Mesenchymal stem cell (in vitro differentiated cells and primary cell): ENCODE measurements at regions not wholly inside any gene's neighbourhood (a gene's known extent, or its start where the extent isn't known, plus 50 kb on each side); places are given as distances from the start of the nearest gene placed in this dataset.

Source experiments
- DNase-seq: peaks from one replicate; pipeline ENCODE4 v3.0.0-alpha.2; 2013
- H2AFZ ChIP-seq: one replicate; pipeline ENCODE4 v1.6.1; 2013; ENCODE audit warnings: low read depth, mild to moderate bottlenecking, control low read depth, inconsistent platforms, low read length, moderate library complexity
- H2AK5ac ChIP-seq: 2 replicates; pipeline ENCODE4 v1.6.1; 2013; ENCODE audit warnings: low read length, moderate library complexity, mild to moderate bottlenecking, inconsistent platforms; ENCODE audit not compliant: severe bottlenecking
- H2BK120ac ChIP-seq: one replicate; pipeline ENCODE4 v1.6.1; 2013; ENCODE audit warnings: low read depth, mild to moderate bottlenecking, inconsistent platforms, low read length, moderate library complexity
- H2BK12ac ChIP-seq, 2 experiments: one replicate each; pipeline ENCODE4 v1.6.1; 2013; ENCODE audit warnings: inconsistent platforms in 2 of 2, low read length in 2 of 2, mild to moderate bottlenecking in 2 of 2, moderate library complexity in 2 of 2, control low read depth in 1 of 2
- H2BK15ac ChIP-seq: one replicate; pipeline ENCODE4 v1.6.1; 2013; ENCODE audit warnings: mild to moderate bottlenecking, low read depth, inconsistent platforms; ENCODE audit not compliant: poor library complexity, severe bottlenecking
- H2BK5ac ChIP-seq: 2 replicates; pipeline ENCODE4 v1.6.1; 2013; ENCODE audit warnings: low read depth, mild to moderate bottlenecking, low read length, control low read depth, inconsistent platforms; ENCODE audit not compliant: poor library complexity, severe bottlenecking
- H3K14ac ChIP-seq, 2 experiments: one replicate each; pipeline ENCODE4 v1.6.1; 2013; ENCODE audit warnings: inconsistent platforms in 2 of 2, low read length in 2 of 2, control low read depth in 1 of 2, mild to moderate bottlenecking in 1 of 2, moderate library complexity in 1 of 2
- H3K18ac ChIP-seq, 2 experiments: one replicate each; pipeline ENCODE4 v1.6.1; 2013; ENCODE audit warnings: inconsistent platforms in 2 of 2, low read length in 2 of 2, control low read depth in 1 of 2, low read depth in 1 of 2, mild to moderate bottlenecking in 1 of 2
- H3K23ac ChIP-seq, 2 experiments: one replicate each; pipeline ENCODE4 v1.6.1; 2013; ENCODE audit warnings: inconsistent platforms in 2 of 2, low read length in 2 of 2, mild to moderate bottlenecking in 2 of 2, moderate library complexity in 2 of 2, control low read depth in 1 of 2
- H3K27ac ChIP-seq: 2 replicates; pipeline ENCODE4 v1.5.1; 2013; ENCODE audit warnings: mild to moderate bottlenecking, moderate library complexity, low read length, control low read depth, inconsistent platforms; ENCODE audit not compliant: poor library complexity, severe bottlenecking
- H3K27me3 ChIP-seq, 2 experiments: 2 replicates each; pipeline versions ENCODE4 v1.6.1 to v1.7.0; 2013; ENCODE audit warnings: low read length in 2 of 2, mild to moderate bottlenecking in 2 of 2, moderate library complexity in 2 of 2, control low read depth in 1 of 2, inconsistent platforms in 1 of 2; ENCODE audit not compliant: control insufficient read depth in 1 of 2, insufficient read depth in 1 of 2
- H3K36me3 ChIP-seq, 2 experiments: 2 replicates each; pipeline versions ENCODE4 v1.6.1 to v1.7.0; 2013; ENCODE audit warnings: low read length in 2 of 2, control low read depth in 1 of 2, inconsistent platforms in 1 of 2, low read depth in 1 of 2, mild to moderate bottlenecking in 1 of 2; ENCODE audit not compliant: insufficient read depth in 2 of 2, control insufficient read depth in 1 of 2
- H3K4ac ChIP-seq, 2 experiments: one replicate each; pipeline ENCODE4 v1.6.1; 2013; ENCODE audit warnings: inconsistent platforms in 2 of 2, low read length in 2 of 2, mild to moderate bottlenecking in 2 of 2, moderate library complexity in 2 of 2, control low read depth in 1 of 2, low read depth in 1 of 2
- H3K4me1 ChIP-seq: 2 replicates; pipeline ENCODE4 v1.6.1; 2013; ENCODE audit warnings: low read depth, low read length, control low read depth; ENCODE audit not compliant: control insufficient read depth, insufficient read depth
- H3K4me2 ChIP-seq: 2 replicates; pipeline ENCODE4 v1.6.1; 2013; ENCODE audit warnings: low read length, mild to moderate bottlenecking, inconsistent platforms; ENCODE audit not compliant: poor library complexity, severe bottlenecking
- H3K4me3 ChIP-seq, 2 experiments: 2 replicates each; pipeline versions ENCODE4 v1.5.1 to v1.7.0; 2013; ENCODE audit warnings: low read length in 2 of 2, mild to moderate bottlenecking in 2 of 2, control low read depth in 1 of 2, low read depth in 1 of 2; ENCODE audit not compliant: insufficient read depth in 1 of 2
- H3K79me1 ChIP-seq: replicated peaks from 2 replicates; pipeline ENCODE4 v1.6.1; 2013; ENCODE audit warnings: mild to moderate bottlenecking, control low read depth, low read length, inconsistent platforms; ENCODE audit not compliant: poor library complexity, severe bottlenecking
- H3K9ac ChIP-seq: 2 replicates; pipeline ENCODE4 v1.7.0; 2013; ENCODE audit warnings: mild to moderate bottlenecking, low read length, moderate library complexity
- H3K9me3 ChIP-seq: 2 replicates; pipeline ENCODE4 v1.7.0; 2013; ENCODE audit warnings: mild to moderate bottlenecking, low read length; ENCODE audit not compliant: control insufficient read depth
- H4K8ac ChIP-seq: one replicate; pipeline ENCODE4 v1.6.1; 2013; ENCODE audit warnings: inconsistent platforms, mild to moderate bottlenecking, low read length, moderate library complexity
- H4K91ac ChIP-seq: one replicate; pipeline ENCODE4 v1.6.1; 2013; ENCODE audit warnings: mild to moderate bottlenecking, low read length, inconsistent platforms
- WGBS: methylation state at CpG from one replicate; pipeline ENCODE4 v1.1.7; 2013; ENCODE audit warnings: mixed read lengths; 5-methylcytosine and 5-hydroxymethylcytosine counted together

GRCh38 chr4:12495211-12495610 lies 988.9 kb downstream of the RAB28 start:
- Histone ChIP-seq H3K4me2 (no peak overlapping the region), H3K27me3 (no peaks in the 10 kb centered on the region), H4K8ac (no peak overlapping the region), H3K14ac (no peak overlapping the region), H2AK5ac (no peak overlapping the region), H3K79me1 (no peaks in the 10 kb centered on the region), H2BK120ac (no peak overlapping the region), H3K9me3 (peaks cover 16% of the 10 kb centered on the region), H3K9ac (no peak overlapping the region), H3K4ac (no peak overlapping the region), H2BK12ac (no peak overlapping the region), H4K91ac (no peak overlapping the region), H2AFZ (no peak overlapping the region), H2BK15ac (no peak overlapping the region), H3K4me3 (no peak overlapping the region), H3K23ac (no peak overlapping the region), H3K36me3 (no peaks in the 10 kb centered on the region), H3K27ac (no peak overlapping the region), H2BK5ac (no peak overlapping the region), H3K4me1 (no peaks in the 10 kb centered on the region), H3K18ac (no peak overlapping the region)
- DNase-seq = no peak

GRCh38 chr4:12492730-12493393 lies 991.3 kb downstream of the RAB28 start:
- no peak overlapping the region for H3K4me3 ChIP-seq
- H4K91ac ChIP-seq = no peak overlapping the region
- H2BK5ac ChIP-seq = no peak overlapping the region
- no peak overlapping the region for H3K4ac ChIP-seq
- no peak overlapping the region for H3K23ac ChIP-seq
- H3K14ac ChIP-seq = no peak overlapping the region
- H3K36me3 ChIP-seq = no peaks in the 10 kb centered on the region
- H3K9me3 ChIP-seq = peaks cover 16% of the 10 kb centered on the region
- no peak overlapping the region for H3K4me2 ChIP-seq
- no peaks in the 10 kb centered on the region for H3K79me1 ChIP-seq
- H3K18ac ChIP-seq = no peak overlapping the region
- no peaks in the 10 kb centered on the region for H3K27me3 ChIP-seq
- H2BK12ac ChIP-seq = no peak overlapping the region
- no peak overlapping the region for H4K8ac ChIP-seq
- no peak overlapping the region for H2BK120ac ChIP-seq
- WGBS = 90% methylated on average over 5 of the region's 5 CpGs
- H3K27ac ChIP-seq = no peak overlapping the region
- H2BK15ac ChIP-seq = no peak overlapping the region
- H3K9ac ChIP-seq = no peak overlapping the region
- H3K4me1 ChIP-seq = no peaks in the 10 kb centered on the region
- H2AK5ac ChIP-seq = no peak overlapping the region
- H2AFZ ChIP-seq = no peak overlapping the region
- DNase-seq = no peak

- no peak overlapping the region for H3K27ac ChIP-seq
- no peaks in the 10 kb centered on the region for H3K27me3 ChIP-seq
- no peak overlapping the region for H2BK120ac ChIP-seq
- H3K23ac ChIP-seq = no peak overlapping the region
- no peak overlapping the region for H4K91ac ChIP-seq
- no peak overlapping the region for H3K18ac ChIP-seq
- WGBS = 4% methylated on average over 5 of the region's 5 CpGs
- H4K8ac ChIP-seq = no peak overlapping the region
- H3K4me3 ChIP-seq = no peak overlapping the region
- H2AK5ac ChIP-seq = no peak overlapping the region
- H3K4ac ChIP-seq = no peak overlapping the region
- peak; percentile 12 for DNase-seq
- no peak overlapping the region for H3K4me2 ChIP-seq
- H2BK12ac ChIP-seq = no peak overlapping the region
- peaks cover 10% of the 10 kb centered on the region for H3K9me3 ChIP-seq
- H3K4me1 ChIP-seq = no peaks in the 10 kb centered on the region
- no peak overlapping the region for H3K14ac ChIP-seq
- no peak overlapping the region for H3K9ac ChIP-seq
- H3K79me1 ChIP-seq = no peaks in the 10 kb centered on the region
- no peak overlapping the region for H2BK5ac ChIP-seq
- H2BK15ac ChIP-seq = no peak overlapping the region
- H2AFZ ChIP-seq = no peak overlapping the region
- no peaks in the 10 kb centered on the region for H3K36me3 ChIP-seq
Observed at GRCh38 chr4:12488672-12489071, 995.5 kb downstream of the RAB28 start.

GRCh38 chr4:12487000-12487399 lies 997.1 kb downstream of the RAB28 start:
- H3K14ac ChIP-seq = no peak overlapping the region
- no peak overlapping the region for H3K4me2 ChIP-seq
- no peak overlapping the region for H4K91ac ChIP-seq
- no peak overlapping the region for H2AFZ ChIP-seq
- H3K4ac ChIP-seq = no peak overlapping the region
- H2BK12ac ChIP-seq = no peak overlapping the region
- no peak for DNase-seq
- H3K4me1 ChIP-seq = no peaks in the 10 kb centered on the region
- no peak overlapping the region for H2BK120ac ChIP-seq
- H3K27ac ChIP-seq = no peak overlapping the region
- H3K27me3 ChIP-seq = no peaks in the 10 kb centered on the region
- no peaks in the 10 kb centered on the region for H3K79me1 ChIP-seq
- H3K9me3 ChIP-seq = no peaks in the 10 kb centered on the region
- H3K9ac ChIP-seq = no peak overlapping the region
- H4K8ac ChIP-seq = no peak overlapping the region
- no peak overlapping the region for H2BK15ac ChIP-seq
- no peaks in the 10 kb centered on the region for H3K36me3 ChIP-seq
- no peak overlapping the region for H2AK5ac ChIP-seq
- no peak overlapping the region for H3K23ac ChIP-seq
- no peak overlapping the region for H2BK5ac ChIP-seq
- H3K18ac ChIP-seq = no peak overlapping the region
- no peak overlapping the region for H3K4me3 ChIP-seq
- 77% methylated on average over 2 of the region's 2 CpGs for WGBS
